MM.1S (cell line): ENCODE measurements at regions not wholly inside any gene's neighbourhood (a gene's known extent, or its start where the extent isn't known, plus 50 kb on each side); places are given as distances from the start of the nearest gene placed in this dataset.

Source experiments
- EZH2phosphoT487 ChIP-seq: fragments of 300-600 bp; sonication (generic); IDR thresholded peaks from 2 replicates; pipeline ENCODE4 v1.6.1; 2018; ENCODE audit warnings: antibody characterized with exemption, low read length
- TF ChIP-seq, protein P1 (sequence below): fragments of 300-600 bp; sonication (generic); IDR thresholded peaks from 2 replicates; pipeline ENCODE4 v1.5.1; 2016; ENCODE audit warnings: antibody characterized with exemption, low read length, mixed read lengths

DNA sequence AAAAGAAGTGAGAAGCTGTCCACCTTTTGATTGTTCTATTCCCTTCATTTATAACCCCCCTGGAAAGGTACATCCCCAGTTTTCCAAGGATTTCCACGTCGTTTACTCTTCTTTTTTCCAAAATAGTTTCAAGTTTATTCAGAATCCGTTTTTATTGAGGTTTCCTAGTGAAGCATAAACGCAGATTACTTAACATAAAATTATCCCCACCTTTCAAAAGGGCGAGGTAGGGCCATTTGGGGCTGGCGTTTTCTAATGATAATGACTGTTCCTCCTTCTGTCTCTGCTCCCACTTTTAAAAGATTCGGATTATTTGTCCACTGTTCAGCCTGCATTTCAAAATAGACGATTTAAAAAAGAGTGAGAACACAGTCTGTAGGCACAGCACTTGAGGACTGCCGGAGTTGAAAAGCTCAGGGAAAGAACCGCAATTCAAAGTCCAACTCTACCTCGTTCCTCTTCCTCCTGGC is 165.2 kb upstream of the PPP1R3A start:
- TF ChIP-seq, protein P1, sequence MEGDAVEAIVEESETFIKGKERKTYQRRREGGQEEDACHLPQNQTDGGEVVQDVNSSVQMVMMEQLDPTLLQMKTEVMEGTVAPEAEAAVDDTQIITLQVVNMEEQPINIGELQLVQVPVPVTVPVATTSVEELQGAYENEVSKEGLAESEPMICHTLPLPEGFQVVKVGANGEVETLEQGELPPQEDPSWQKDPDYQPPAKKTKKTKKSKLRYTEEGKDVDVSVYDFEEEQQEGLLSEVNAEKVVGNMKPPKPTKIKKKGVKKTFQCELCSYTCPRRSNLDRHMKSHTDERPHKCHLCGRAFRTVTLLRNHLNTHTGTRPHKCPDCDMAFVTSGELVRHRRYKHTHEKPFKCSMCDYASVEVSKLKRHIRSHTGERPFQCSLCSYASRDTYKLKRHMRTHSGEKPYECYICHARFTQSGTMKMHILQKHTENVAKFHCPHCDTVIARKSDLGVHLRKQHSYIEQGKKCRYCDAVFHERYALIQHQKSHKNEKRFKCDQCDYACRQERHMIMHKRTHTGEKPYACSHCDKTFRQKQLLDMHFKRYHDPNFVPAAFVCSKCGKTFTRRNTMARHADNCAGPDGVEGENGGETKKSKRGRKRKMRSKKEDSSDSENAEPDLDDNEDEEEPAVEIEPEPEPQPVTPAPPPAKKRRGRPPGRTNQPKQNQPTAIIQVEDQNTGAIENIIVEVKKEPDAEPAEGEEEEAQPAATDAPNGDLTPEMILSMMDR: no peak
- TF ChIP-seq EZH2phosphoT487: no peak
